Breast epithelium (tissue), 3 donors: ENCODE measurements at regions not wholly inside any gene's neighbourhood (a gene's known extent, or its start where the extent isn't known, plus 50 kb on each side); places are given as distances from the start of the nearest gene placed in this dataset.

ENCODE experiments used
- CTCF ChIP-seq, 3 donors: fragments of 450-650 bp; IDR thresholded peaks; one replicate each; pipeline ENCODE4 v1.5.1; 2016 to 2017; ENCODE audit warnings: antibody characterized with exemption in 3 of 3, mild to moderate bottlenecking in 3 of 3, moderate library complexity in 3 of 3
- POLR2A ChIP-seq: fragments of 450-650 bp; IDR thresholded peaks from one replicate; pipeline ENCODE4 v1.6.1; 2016; ENCODE audit warnings: antibody characterized with exemption, mild to moderate bottlenecking, moderate library complexity
- POLR2AphosphoS5 ChIP-seq, 3 donors: sonication (generic); formaldehyde crosslinking; IDR thresholded peaks; one replicate each; pipeline ENCODE4 v1.6.1; 2017; ENCODE audit warnings: antibody characterized with exemption in 3 of 3

- TF ChIP-seq CTCF (IDR thresholded peaks at IDR 0.05) = no peak
- no peak for TF ChIP-seq POLR2A
- TF ChIP-seq POLR2AphosphoS5 (IDR thresholded peaks at IDR 0.05) = no peak
These were observed 108.3 kb upstream of the MDFIC start for GRCh38 chr7:114813624-114814023.
